Karpas-422 (cell line): ENCODE measurements at regions not wholly inside any gene's neighbourhood (a gene's known extent, or its start where the extent isn't known, plus 50 kb on each side); places are given as distances from the start of the nearest gene placed in this dataset.

Experiments
- DNase-seq: peaks from one replicate; pipeline ENCODE4 v3.0.0-alpha.2; 2015
- H2AFZ ChIP-seq: fragments of 200-600 bp; sonication (generic); 2 replicates; pipeline ENCODE4 v1.6.1; 2014; ENCODE audit warnings: antibody characterized with exemption, low read length, mixed read lengths
- H3K27ac ChIP-seq: fragments of 200-600 bp; sonication (generic); 2 replicates; pipeline ENCODE4 v1.5.1; 2014; ENCODE audit warnings: mild to moderate bottlenecking, low read length, moderate library complexity
- H3K27me3 ChIP-seq: fragments of 200-600 bp; sonication (generic); 2 replicates; pipeline ENCODE4 v1.6.1; 2014; ENCODE audit warnings: low read length, mixed read lengths
- H3K36me3 ChIP-seq: fragments of 200-600 bp; sonication (generic); 2 replicates; pipeline ENCODE4 v1.6.1; 2014; ENCODE audit warnings: low read length, mixed read lengths; ENCODE audit not compliant: insufficient read depth
- H3K4me1 ChIP-seq: fragments of 200-600 bp; sonication (generic); 2 replicates; pipeline ENCODE4 v1.6.1; 2014; ENCODE audit warnings: mild to moderate bottlenecking, low read length, mixed read lengths
- H3K4me2 ChIP-seq: fragments of 200-600 bp; sonication (generic); 2 replicates; pipeline ENCODE4 v1.6.1; 2014; ENCODE audit warnings: low read length, low read depth, mild to moderate bottlenecking; ENCODE audit not compliant: poor library complexity, severe bottlenecking
- H3K4me3 ChIP-seq: fragments of 200-600 bp; sonication (generic); 2 replicates; pipeline ENCODE4 v1.5.1; 2014; ENCODE audit warnings: mild to moderate bottlenecking, antibody characterized with exemption, low read length, mixed read lengths
- H3K79me2 ChIP-seq: fragments of 200-600 bp; sonication (generic); 2 replicates; pipeline ENCODE4 v1.6.1; 2014; ENCODE audit warnings: mild to moderate bottlenecking, low read length, mixed read lengths
- H3K9ac ChIP-seq: fragments of 200-600 bp; sonication (generic); 2 replicates; pipeline ENCODE4 v1.6.0; 2014; ENCODE audit warnings: low read length
- H3K9me2 ChIP-seq: fragments of 200-600 bp; sonication (generic), shearing (Covaris generic); replicated peaks from 2 replicates; pipeline ENCODE4 v1.6.0; 2014; ENCODE audit warnings: mild to moderate bottlenecking, low read length, moderate library complexity; ENCODE audit not compliant: insufficient read depth
- H3K9me3 ChIP-seq: fragments of 300-700, 200-600 bp; sonication (generic); 2 replicates; pipeline ENCODE4 v1.6.1; 2014; ENCODE audit warnings: low read length, mixed read lengths
- H4K20me1 ChIP-seq: fragments of 200-600 bp; sonication (generic); 2 replicates; pipeline ENCODE4 v1.6.1; 2014; ENCODE audit warnings: mild to moderate bottlenecking, antibody characterized with exemption, low read length, low read depth; ENCODE audit not compliant: insufficient read depth

- Histone ChIP-seq H3K4me3 (no peak overlapping the region), H3K27me3 (no peaks in the 10 kb centered on the region), H3K9me2 (no peaks in the 10 kb centered on the region), H3K27ac (no peak overlapping the region), H3K36me3 (no peaks in the 10 kb centered on the region), H3K9ac (no peak overlapping the region), H4K20me1 (no peaks in the 10 kb centered on the region), H3K79me2 (no peaks in the 10 kb centered on the region), H3K4me2 (peak overlapping the region; percentile 7), H3K4me1 (peaks cover 9% of the 10 kb centered on the region), H2AFZ (no peak overlapping the region), H3K9me3 (no peaks in the 10 kb centered on the region)
- DNase-seq = peak; percentile 69
Measured at GRCh38 chr3:197438906-197439305, 116.9 kb downstream of the BDH1 start.

- DNase-seq = no peak
Measured at GRCh38 chr3:197435426-197435825, 120.3 kb downstream of the BDH1 start.

GRCh38 chr3:197434830-197435229 lies 120.9 kb downstream of the BDH1 start:
- no peak overlapping the region for H3K9ac ChIP-seq
- no peak overlapping the region for H3K4me2 ChIP-seq
- DNase-seq = no peak
- no peaks in the 10 kb centered on the region for H3K27me3 ChIP-seq
- no peaks in the 10 kb centered on the region for H3K9me3 ChIP-seq
- H3K4me3 ChIP-seq = no peak overlapping the region
- H2AFZ ChIP-seq = no peak overlapping the region
- peaks cover 9% of the 10 kb centered on the region for H3K4me1 ChIP-seq
- H4K20me1 ChIP-seq = no peaks in the 10 kb centered on the region
- no peaks in the 10 kb centered on the region for H3K79me2 ChIP-seq
- H3K36me3 ChIP-seq = no peaks in the 10 kb centered on the region
- no peak overlapping the region for H3K27ac ChIP-seq
- H3K9me2 ChIP-seq = no peaks in the 10 kb centered on the region

More at GRCh38 chr3:197435426-197435825, 120.3 kb downstream of the BDH1 start:
- Histone ChIP-seq H3K4me3 (no peak overlapping the region), H3K27ac (no peak overlapping the region), H3K9me3 (no peaks in the 10 kb centered on the region), H3K4me2 (no peak overlapping the region), H3K9me2 (no peaks in the 10 kb centered on the region), H3K4me1 (peaks cover 9% of the 10 kb centered on the region), H3K36me3 (no peaks in the 10 kb centered on the region), H3K27me3 (no peaks in the 10 kb centered on the region), H3K9ac (no peak overlapping the region), H3K79me2 (no peaks in the 10 kb centered on the region), H4K20me1 (no peaks in the 10 kb centered on the region), H2AFZ (no peak overlapping the region)

- Histone ChIP-seq H2AFZ (no peak overlapping the region), H3K4me3 (no peak overlapping the region), H4K20me1 (no peaks in the 10 kb centered on the region), H3K4me2 (no peak overlapping the region), H3K9ac (no peak overlapping the region), H3K79me2 (no peaks in the 10 kb centered on the region), H3K27ac (no peak overlapping the region), H3K36me3 (no peaks in the 10 kb centered on the region), H3K27me3 (no peaks in the 10 kb centered on the region), H3K4me1 (peaks cover 4% of the 10 kb centered on the region), H3K9me2 (no peaks in the 10 kb centered on the region), H3K9me3 (no peaks in the 10 kb centered on the region)
- DNase-seq = no peak
Measured at GRCh38 chr3:197432384-197433127, 123.2 kb downstream of the BDH1 start.

GRCh38 chr3:197431346-197431910 lies 124.3 kb downstream of the BDH1 start:
- Histone ChIP-seq H3K36me3 (no peaks in the 10 kb centered on the region), H3K9me2 (no peaks in the 10 kb centered on the region), H4K20me1 (no peaks in the 10 kb centered on the region), H3K4me2 (no peak overlapping the region), H3K4me3 (no peak overlapping the region), H3K79me2 (no peaks in the 10 kb centered on the region), H2AFZ (no peak overlapping the region), H3K9ac (no peak overlapping the region), H3K27me3 (no peaks in the 10 kb centered on the region), H3K27ac (no peak overlapping the region), H3K9me3 (no peaks in the 10 kb centered on the region), H3K4me1 (peaks cover 8% of the 10 kb centered on the region)
- DNase-seq = no peak

GRCh38 chr3:197430934-197431333 lies 124.8 kb downstream of the BDH1 start:
- DNase-seq = no peak
- Histone ChIP-seq H3K27me3 (no peaks in the 10 kb centered on the region), H3K4me2 (no peak overlapping the region), H3K4me3 (no peak overlapping the region), H3K9me3 (no peaks in the 10 kb centered on the region), H4K20me1 (no peaks in the 10 kb centered on the region), H3K27ac (no peak overlapping the region), H3K36me3 (no peaks in the 10 kb centered on the region), H3K4me1 (peaks cover 8% of the 10 kb centered on the region), H3K9me2 (no peaks in the 10 kb centered on the region), H2AFZ (no peak overlapping the region), H3K9ac (no peak overlapping the region), H3K79me2 (no peaks in the 10 kb centered on the region)

GRCh38 chr3:197430502-197430901 lies 125.3 kb downstream of the BDH1 start:
- Histone ChIP-seq H3K27me3 (no peaks in the 10 kb centered on the region), H3K9me2 (no peaks in the 10 kb centered on the region), H3K79me2 (no peaks in the 10 kb centered on the region), H3K36me3 (no peaks in the 10 kb centered on the region), H3K4me3 (no peak overlapping the region), H2AFZ (no peak overlapping the region), H3K4me2 (no peak overlapping the region), H3K9ac (no peak overlapping the region), H3K27ac (no peak overlapping the region), H4K20me1 (no peaks in the 10 kb centered on the region), H3K9me3 (no peaks in the 10 kb centered on the region), H3K4me1 (peaks cover 8% of the 10 kb centered on the region)
- DNase-seq = no peak

- no peaks in the 10 kb centered on the region for H3K27me3 ChIP-seq
- no peaks in the 10 kb centered on the region for H3K36me3 ChIP-seq
- no peak overlapping the region for H3K4me3 ChIP-seq
- H3K79me2 ChIP-seq = no peaks in the 10 kb centered on the region
- H2AFZ ChIP-seq = no peak overlapping the region
- peaks cover 8% of the 10 kb centered on the region for H3K4me1 ChIP-seq
- H3K9ac ChIP-seq = no peak overlapping the region
- H4K20me1 ChIP-seq = no peaks in the 10 kb centered on the region
- H3K9me3 ChIP-seq = no peaks in the 10 kb centered on the region
- DNase-seq = no peak
- no peaks in the 10 kb centered on the region for H3K9me2 ChIP-seq
- H3K4me2 ChIP-seq = no peak overlapping the region
- H3K27ac ChIP-seq = no peak overlapping the region
Measured at GRCh38 chr3:197428952-197429351, 126.8 kb downstream of the BDH1 start.
